ENCODE measurements at regions not wholly inside any gene's neighbourhood (a gene's known extent, or its start where the extent isn't known, plus 50 kb on each side); places are given as distances from the start of the nearest gene placed in this dataset.

GRCh38 chr21:19010996-19011395 lies 607.4 kb upstream of the TMPRSS15 start:
- Histone ChIP-seq H2AFZ (no peak overlapping the region), H3K9me3 (ENCODE audit: low read depth) (no peaks in the 10 kb centered on the region), H3K4me1 (ENCODE audit: insufficient read depth) (no peaks in the 10 kb centered on the region), H3K79me2 (ENCODE audit: insufficient read depth) (no peaks in the 10 kb centered on the region), H3K9ac (no peak overlapping the region), H3K4me3 (no peak overlapping the region), H3K4me2 (ENCODE audit: unreplicated experiment) (no peak overlapping the region), H3K27ac (no peak overlapping the region), H3K36me3 (ENCODE audit: low read depth) (no peaks in the 10 kb centered on the region), H3F3A (ENCODE audit: insufficient read depth) (no peaks in the 10 kb centered on the region), H3K9me2 (ENCODE audit: insufficient read depth) (no peaks in the 10 kb centered on the region), H4K20me1 (ENCODE audit: insufficient read depth) (no peaks in the 10 kb centered on the region), H3K27me3 (replicated peaks; ENCODE audit: insufficient read depth) (no peaks in the 10 kb centered on the region)
- in situ Hi-C loops (cut with MboI), result no loop called here
- no peak for TF ChIP-seq EZH2phosphoT487 (IDR thresholded peaks at IDR 0.05; ENCODE audit: insufficient read depth, low read depth)
- no peak for TF ChIP-seq EZH2 (IDR thresholded peaks at IDR 0.05; ENCODE audit: insufficient read depth, poor library complexity, severe bottlenecking)
- 19 to 26% methylated on average over 2 of the region's 2 CpGs for WGBS, 2 experiments (ENCODE audit: low coverage in 1 of 2, low lambda C conversion rate in 2 of 2, missing lambda C conversion rate in 2 of 2)
- no peak for DNase-seq

GRCh38 chr21:19011451-19011850 lies 607.9 kb upstream of the TMPRSS15 start:
- Histone ChIP-seq H3K9me3 (ENCODE audit: low read depth) (no peaks in the 10 kb centered on the region), H3K27me3 (replicated peaks; ENCODE audit: insufficient read depth) (no peaks in the 10 kb centered on the region), H3K36me3 (ENCODE audit: low read depth) (no peaks in the 10 kb centered on the region), H3F3A (ENCODE audit: insufficient read depth) (no peaks in the 10 kb centered on the region), H4K20me1 (ENCODE audit: insufficient read depth) (no peaks in the 10 kb centered on the region), H3K79me2 (ENCODE audit: insufficient read depth) (no peaks in the 10 kb centered on the region), H3K4me2 (ENCODE audit: unreplicated experiment) (no peak overlapping the region), H3K9me2 (ENCODE audit: insufficient read depth) (no peaks in the 10 kb centered on the region), H3K4me1 (ENCODE audit: insufficient read depth) (no peaks in the 10 kb centered on the region), H2AFZ (no peak overlapping the region), H3K4me3 (no peak overlapping the region), H3K9ac (no peak overlapping the region), H3K27ac (no peak overlapping the region)
- in situ Hi-C loops (cut with MboI), result no loop called here
- TF ChIP-seq EZH2 (IDR thresholded peaks at IDR 0.05; ENCODE audit: insufficient read depth, poor library complexity, severe bottlenecking), result no peak
- TF ChIP-seq EZH2phosphoT487 (IDR thresholded peaks at IDR 0.05; ENCODE audit: insufficient read depth, low read depth), result no peak
- 12 to 15% methylated on average over 2 of the region's 2 CpGs for WGBS, 2 experiments (ENCODE audit: low coverage in 1 of 2, low lambda C conversion rate in 2 of 2, missing lambda C conversion rate in 2 of 2)
- no peak for DNase-seq

GRCh38 chr21:19013916-19014315 lies 610.3 kb upstream of the TMPRSS15 start:
- in situ Hi-C loops (cut with MboI), result no loop called here
- no peak for DNase-seq
- H3K4me3 ChIP-seq, result no peak overlapping the region
- no peaks in the 10 kb centered on the region for H3K9me2 ChIP-seq (ENCODE audit: insufficient read depth)
- H3K4me2 ChIP-seq (ENCODE audit: unreplicated experiment), result no peak overlapping the region
- no peaks in the 10 kb centered on the region for H3K9me3 ChIP-seq (ENCODE audit: low read depth)
- H3K27me3 ChIP-seq (replicated peaks; ENCODE audit: insufficient read depth), result no peaks in the 10 kb centered on the region
- H3F3A ChIP-seq (ENCODE audit: insufficient read depth), result no peaks in the 10 kb centered on the region
- no peaks in the 10 kb centered on the region for H3K79me2 ChIP-seq (ENCODE audit: insufficient read depth)
- H3K27ac ChIP-seq, result no peak overlapping the region
- H2AFZ ChIP-seq, result no peak overlapping the region
- no peak overlapping the region for H3K9ac ChIP-seq
- 7 to 13% methylated on average over 3 of the region's 3 CpGs for WGBS, 2 experiments (ENCODE audit: low coverage in 1 of 2, low lambda C conversion rate in 2 of 2, missing lambda C conversion rate in 2 of 2)
- no peaks in the 10 kb centered on the region for H3K36me3 ChIP-seq (ENCODE audit: low read depth)
- no peaks in the 10 kb centered on the region for H4K20me1 ChIP-seq (ENCODE audit: insufficient read depth)
- no peak for TF ChIP-seq EZH2phosphoT487 (IDR thresholded peaks at IDR 0.05; ENCODE audit: insufficient read depth, low read depth)
- no peaks in the 10 kb centered on the region for H3K4me1 ChIP-seq (ENCODE audit: insufficient read depth)

GRCh38 chr21:19018529-19018928 lies 614.9 kb upstream of the TMPRSS15 start:
- H3K36me3 ChIP-seq (ENCODE audit: low read depth), result no peaks in the 10 kb centered on the region
- WGBS, 2 experiments (ENCODE audit: low coverage in 1 of 2, low lambda C conversion rate in 2 of 2, missing lambda C conversion rate in 2 of 2), result 7 to 15% methylated on average over 3 of the region's 3 CpGs
- no peaks in the 10 kb centered on the region for H3K4me1 ChIP-seq (ENCODE audit: insufficient read depth)
- H3K9me3 ChIP-seq (ENCODE audit: low read depth), result no peaks in the 10 kb centered on the region
- TF ChIP-seq EZH2 (IDR thresholded peaks at IDR 0.05; ENCODE audit: insufficient read depth, poor library complexity, severe bottlenecking), result no peak
- TF ChIP-seq EZH2phosphoT487 (IDR thresholded peaks at IDR 0.05; ENCODE audit: insufficient read depth, low read depth), result no peak
- no peak overlapping the region for H2AFZ ChIP-seq
- no peaks in the 10 kb centered on the region for H3F3A ChIP-seq (ENCODE audit: insufficient read depth)
- H3K4me2 ChIP-seq (ENCODE audit: unreplicated experiment), result no peak overlapping the region
- H3K9me2 ChIP-seq (ENCODE audit: insufficient read depth), result no peaks in the 10 kb centered on the region
- no peaks in the 10 kb centered on the region for H3K27me3 ChIP-seq (replicated peaks; ENCODE audit: insufficient read depth)
- no peak overlapping the region for H3K9ac ChIP-seq
- in situ Hi-C loops (cut with MboI), result no loop called here
- H3K4me3 ChIP-seq, result no peak overlapping the region
- no peaks in the 10 kb centered on the region for H4K20me1 ChIP-seq (ENCODE audit: insufficient read depth)
- H3K27ac ChIP-seq, result no peak overlapping the region
- no peak for DNase-seq
- H3K79me2 ChIP-seq (ENCODE audit: insufficient read depth), result no peaks in the 10 kb centered on the region

- H3K27me3 ChIP-seq (replicated peaks; ENCODE audit: insufficient read depth), result no peaks in the 10 kb centered on the region
- DNase-seq, result no peak
- H3K27ac ChIP-seq, result no peak overlapping the region
- no peaks in the 10 kb centered on the region for H3K4me1 ChIP-seq (ENCODE audit: insufficient read depth)
- no peak overlapping the region for H2AFZ ChIP-seq
- no peak overlapping the region for H3K4me3 ChIP-seq
- TF ChIP-seq EZH2phosphoT487 (IDR thresholded peaks at IDR 0.05; ENCODE audit: insufficient read depth, low read depth) (no peak), EZH2 (IDR thresholded peaks at IDR 0.05; ENCODE audit: insufficient read depth, poor library complexity, severe bottlenecking) (no peak)
- in situ Hi-C loops (cut with MboI), result no loop called here
- H3K9me2 ChIP-seq (ENCODE audit: insufficient read depth), result no peaks in the 10 kb centered on the region
- WGBS, 2 experiments (ENCODE audit: low coverage in 1 of 2, low lambda C conversion rate in 2 of 2, missing lambda C conversion rate in 2 of 2), result 28 to 43% methylated on average over 4 of the region's 4 CpGs
- no peaks in the 10 kb centered on the region for H4K20me1 ChIP-seq (ENCODE audit: insufficient read depth)
- H3K9me3 ChIP-seq (ENCODE audit: low read depth), result no peaks in the 10 kb centered on the region
- no peak overlapping the region for H3K4me2 ChIP-seq (ENCODE audit: unreplicated experiment)
- no peaks in the 10 kb centered on the region for H3F3A ChIP-seq (ENCODE audit: insufficient read depth)
- no peaks in the 10 kb centered on the region for H3K79me2 ChIP-seq (ENCODE audit: insufficient read depth)
- H3K9ac ChIP-seq, result no peak overlapping the region
- H3K36me3 ChIP-seq (ENCODE audit: low read depth), result no peaks in the 10 kb centered on the region
Measured at GRCh38 chr21:19022978-19023377, 619.4 kb upstream of the TMPRSS15 start.
